CD8-positive, alpha-beta memory T cell (primary cell): ENCODE measurements at regions not wholly inside any gene's neighbourhood (a gene's known extent, or its start where the extent isn't known, plus 50 kb on each side); places are given as distances from the start of the nearest gene placed in this dataset.

ENCODE experiments used
- CTCF ChIA-PET: fragments of 350-600 bp; sonication (Branson Sonifier 250); formaldehyde crosslinking; loops from one replicate; lab custom pipeline; 2021; ENCODE audit warnings: antibody characterized with exemption; lab: Charles Lee
- POLR2A ChIA-PET: fragments of 350-600 bp; sonication (Branson Sonifier 250); formaldehyde crosslinking; loops from one replicate; lab custom pipeline; 2021; ENCODE audit warnings: antibody characterized with exemption; lab: Charles Lee
- DNase-seq, 5 donors: peaks; one replicate each; pipeline versions ENCODE4 v3.0.0 to v3.0.0-alpha.2; 2020 to 2022; ENCODE audit warnings: mixed read lengths in 1 of 5
- H3K27ac ChIP-seq: one replicate; pipeline ENCODE4 v1.7.0; 2013; ENCODE audit warnings: low read depth, mild to moderate bottlenecking, low read length, moderate library complexity
- H3K27me3 ChIP-seq: 2 replicates; pipeline ENCODE4 v1.7.0; 2013; ENCODE audit warnings: low read length, mild to moderate bottlenecking; ENCODE audit not compliant: insufficient read depth, poor library complexity, severe bottlenecking
- H3K36me3 ChIP-seq: 2 replicates; pipeline ENCODE4 v1.7.0; 2013; ENCODE audit warnings: mild to moderate bottlenecking, low read length, moderate library complexity; ENCODE audit not compliant: insufficient read depth
- H3K4me1 ChIP-seq: 2 replicates; pipeline ENCODE4 v1.7.0; 2013; ENCODE audit warnings: mild to moderate bottlenecking, low read length, moderate library complexity; ENCODE audit not compliant: insufficient read depth
- H3K4me3 ChIP-seq: 2 replicates; pipeline ENCODE4 v1.7.0; 2013; ENCODE audit warnings: mild to moderate bottlenecking, low read length
- H3K9me3 ChIP-seq: 2 replicates; pipeline ENCODE4 v1.7.0; 2013; ENCODE audit warnings: mild to moderate bottlenecking, low read length
- H3K27ac Mint-ChIP-seq, 8 donors: one replicate each; pipeline ENCODE4 v1.8.0; 2020 to 2021; ENCODE audit warnings: mixed read lengths in 8 of 8, mild to moderate bottlenecking in 6 of 8, inconsistent platforms in 3 of 8, moderate library complexity in 3 of 8
- H3K27me3 Mint-ChIP-seq, 2 donors: one replicate each; pipeline ENCODE4 v1.8.0; 2020 to 2021; ENCODE audit warnings: mixed read lengths in 2 of 2, mild to moderate bottlenecking in 1 of 2, moderate library complexity in 1 of 2
- H3K36me3 Mint-ChIP-seq, 3 donors: one replicate each; pipeline ENCODE4 v1.8.0; 2020 to 2021; ENCODE audit warnings: mixed read lengths in 3 of 3, inconsistent platforms in 1 of 3, mild to moderate bottlenecking in 1 of 3
- H3K4me1 Mint-ChIP-seq, 3 donors: one replicate each; pipeline ENCODE4 v1.8.0; 2020 to 2021; ENCODE audit warnings: mixed read lengths in 3 of 3, inconsistent platforms in 1 of 3, mild to moderate bottlenecking in 1 of 3
- H3K4me3 Mint-ChIP-seq, 7 donors: one replicate each; pipeline ENCODE4 v1.8.0; 2020 to 2021; ENCODE audit warnings: mixed read lengths in 7 of 7, mild to moderate bottlenecking in 6 of 7, moderate library complexity in 4 of 7, inconsistent platforms in 2 of 7
- H3K9me3 Mint-ChIP-seq, 5 donors: one replicate each; pipeline ENCODE4 v1.8.0; 2020 to 2022; ENCODE audit warnings: mixed read lengths in 5 of 5, mild to moderate bottlenecking in 3 of 5, moderate library complexity in 2 of 5, inconsistent platforms in 1 of 5

DNA sequence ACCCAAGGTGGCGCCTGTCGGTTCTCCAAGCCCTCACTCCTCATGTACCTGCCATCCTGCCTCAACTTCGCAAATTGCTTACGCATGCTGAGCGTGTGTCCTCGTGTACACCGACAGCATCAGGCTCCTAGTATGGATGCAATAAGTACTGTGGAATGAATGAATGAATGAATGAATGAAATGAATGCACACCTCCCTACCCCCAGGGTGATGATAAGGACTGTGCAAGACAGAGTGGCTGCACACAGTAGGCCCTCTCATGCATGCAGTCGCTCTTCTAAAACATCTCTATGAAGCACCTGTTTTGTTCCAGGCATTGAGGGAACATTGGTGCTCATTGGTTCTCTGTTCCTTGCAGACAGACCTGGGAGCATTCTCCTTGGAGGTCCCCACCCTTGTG lies 49.8 kb upstream of the H6PD start:
- no peak overlapping the region for H3K4me3 ChIP-seq
- peaks cover 13% of the 10 kb centered on the region for H3K27me3 ChIP-seq
- no peak for DNase-seq
- no peaks in the 10 kb centered on the region for H3K36me3 ChIP-seq
- no peaks in the 10 kb centered on the region for H3K9me3 ChIP-seq
- Mint-ChIP-seq H3K9me3 (no peaks in the 10 kb centered on the region), H3K27ac (no peak overlapping the region), H3K27me3 (peaks cover 20 to 33% of the 10 kb centered on the region in 2 donors), H3K36me3 (no peaks in the 10 kb centered on the region), H3K4me1 (peaks cover 6 to 8% (median 7%) of the 10 kb centered on the region in 3 donors), H3K4me3 (no peak overlapping the region)
- ChIA-PET POLR2A (no interaction called here), CTCF (no interaction called here)
- peaks cover 6% of the 10 kb centered on the region for H3K4me1 ChIP-seq
- H3K27ac ChIP-seq, result no peak overlapping the region
